ENCODE measurements at regions not wholly inside any gene's neighbourhood (a gene's known extent, or its start where the extent isn't known, plus 50 kb on each side); places are given as distances from the start of the nearest gene placed in this dataset.
"Not testable (repeated sequence)": the region's sequence is repeated elsewhere in the genome, so short reads cannot be mapped to it uniquely, and the experiment has no call there.

DNA sequence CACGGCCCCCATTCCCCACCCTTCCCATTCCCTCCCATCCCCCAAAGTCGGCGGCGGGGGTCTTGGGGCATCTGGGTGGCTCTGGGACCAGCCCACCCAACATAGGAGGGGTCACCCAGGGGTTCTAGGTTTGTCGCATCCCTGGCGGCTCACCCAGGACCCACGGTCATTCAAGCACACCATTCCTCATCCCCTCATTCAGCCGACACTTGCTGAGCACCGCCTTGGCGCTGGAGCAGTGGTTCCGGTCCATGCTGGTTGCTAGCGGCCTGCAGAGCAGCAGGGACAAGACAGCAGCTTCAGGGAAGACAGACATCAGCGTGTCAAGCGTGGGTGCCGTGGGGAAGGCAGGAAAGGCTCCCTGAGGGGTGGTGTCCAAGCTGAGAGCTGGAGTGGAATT is 50.5 kb upstream of the OTOS start:
- DNase-seq (ENCODE audit: low spot score) = no peak

- no peak for DNase-seq (ENCODE audit: low spot score)
These were observed 52.2 kb upstream of the OTOS start for GRCh38 chr2:240192661-240193060.

- not testable (repeated sequence) for DNase-seq (ENCODE audit: low spot score)
These were observed 53.9 kb upstream of the OTOS start for GRCh38 chr2:240194341-240194762.

GRCh38 chr2:240195316-240195861 is 54.9 kb upstream of the OTOS start:
- no peak for DNase-seq (ENCODE audit: low spot score)

DNA sequence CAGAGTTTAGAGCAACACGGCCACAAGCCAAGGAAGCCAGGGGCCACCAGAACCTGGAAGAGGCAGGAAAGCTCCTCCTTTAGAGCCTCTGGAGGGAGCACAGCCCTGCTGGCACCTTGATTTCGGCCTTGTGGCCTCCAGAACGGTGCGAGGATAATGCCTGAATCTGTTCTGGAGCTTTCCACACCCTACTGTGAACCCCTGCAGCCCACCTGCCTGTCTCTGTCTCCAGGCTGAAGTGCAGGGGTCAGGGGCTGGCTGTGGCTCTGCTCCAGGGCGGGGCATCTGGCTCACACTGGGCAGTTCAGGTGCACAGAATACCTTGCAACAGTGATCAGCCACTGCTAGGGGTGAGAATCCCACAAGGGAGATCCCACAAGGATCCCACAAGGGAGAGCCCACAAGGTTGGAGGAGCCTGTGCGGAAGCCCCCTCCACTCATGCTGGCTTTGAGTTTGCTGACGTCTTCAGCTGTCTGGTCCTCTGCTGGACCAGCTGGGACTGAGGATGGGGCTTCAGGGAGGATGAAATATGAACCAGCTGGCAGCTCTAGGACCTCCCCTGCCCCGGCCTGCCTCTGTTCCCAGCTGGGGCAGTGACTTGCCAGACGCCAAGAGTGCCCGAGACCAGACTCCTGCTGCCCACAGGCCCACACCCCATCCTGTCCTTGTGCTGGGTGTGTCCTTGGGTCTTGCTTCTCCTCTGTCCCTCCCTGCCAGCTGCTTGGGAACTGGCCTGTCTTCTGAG is 56.4 kb upstream of the OTOS start:
- no peak for DNase-seq (ENCODE audit: low spot score)

DNA sequence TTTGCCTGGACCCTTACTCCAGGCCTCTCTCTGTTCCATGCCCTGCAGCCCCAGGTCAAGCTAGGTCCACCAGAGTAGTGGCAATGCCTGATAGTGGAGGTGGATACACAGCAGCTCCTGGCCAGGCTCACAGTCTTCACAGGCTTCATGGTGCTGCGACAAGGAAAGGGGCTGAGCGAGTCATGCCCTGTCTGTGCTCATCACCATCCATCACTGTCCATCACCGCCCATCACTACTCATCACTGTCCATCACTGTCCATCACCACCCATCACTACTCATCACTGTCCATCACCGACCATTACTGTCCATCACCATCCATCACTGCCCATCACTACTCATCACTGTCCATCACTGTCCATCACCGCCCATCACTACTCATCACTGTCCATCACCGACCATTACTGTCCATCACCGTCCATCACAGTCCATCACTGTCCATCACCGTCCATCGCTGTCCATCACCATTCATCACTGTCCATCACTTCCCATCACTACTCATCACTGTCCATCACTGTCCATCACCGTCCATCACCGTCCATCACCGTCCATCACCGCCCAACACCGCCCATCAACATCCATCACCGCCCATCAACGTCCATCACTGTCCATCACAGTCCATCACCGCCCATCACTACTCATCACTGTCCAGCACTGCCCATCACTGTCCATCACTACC is 57.1 kb upstream of the OTOS start:
- no peak for DNase-seq (ENCODE audit: low spot score)

- no peak for DNase-seq (ENCODE audit: low spot score)
These were observed 57.8 kb upstream of the OTOS start for GRCh38 chr2:240198226-240198625.

GRCh38 chr2:240199133-240199870 is 58.8 kb upstream of the OTOS start:
- no peak for DNase-seq (ENCODE audit: low spot score)

DNA sequence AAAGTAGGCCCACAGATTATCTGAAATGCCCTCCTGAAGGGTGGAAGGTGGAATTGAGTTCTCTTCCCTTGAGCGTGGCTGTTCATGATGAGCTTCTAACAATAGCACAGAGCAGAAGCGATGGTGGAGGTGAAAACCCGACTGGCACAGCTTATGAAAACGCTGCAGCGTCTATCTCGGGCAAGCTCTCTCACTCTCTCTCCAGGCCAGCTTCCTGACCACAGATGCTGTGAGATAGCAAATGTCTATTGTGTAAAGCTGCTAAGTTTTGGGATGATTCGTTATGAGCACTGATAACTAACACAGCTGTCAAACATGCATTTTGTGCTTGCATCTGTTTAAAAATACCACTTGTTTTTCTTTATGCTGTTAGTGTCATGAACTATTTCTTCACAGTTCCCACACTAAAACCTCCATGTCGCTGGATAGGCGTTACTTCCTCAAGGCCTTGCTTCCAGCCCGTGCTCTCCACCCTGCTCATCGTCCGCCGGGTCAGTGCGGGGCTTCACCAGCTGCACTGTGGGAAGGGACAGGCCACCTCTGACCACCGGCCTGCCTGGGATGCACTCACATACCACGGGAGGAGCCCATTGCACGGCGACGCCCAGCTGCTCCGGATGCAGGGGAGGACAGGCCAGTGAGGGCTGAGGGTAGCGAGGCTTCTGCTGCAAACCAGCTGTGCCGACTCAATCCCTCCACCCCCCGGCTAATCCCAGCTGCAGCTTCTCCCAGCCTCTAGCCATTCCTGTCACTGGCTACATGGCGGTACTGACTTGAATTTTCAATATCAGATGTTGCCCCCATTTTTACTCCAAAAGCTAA is 60.0 kb upstream of the OTOS start:
- DNase-seq (ENCODE audit: low spot score) = no peak

DNA sequence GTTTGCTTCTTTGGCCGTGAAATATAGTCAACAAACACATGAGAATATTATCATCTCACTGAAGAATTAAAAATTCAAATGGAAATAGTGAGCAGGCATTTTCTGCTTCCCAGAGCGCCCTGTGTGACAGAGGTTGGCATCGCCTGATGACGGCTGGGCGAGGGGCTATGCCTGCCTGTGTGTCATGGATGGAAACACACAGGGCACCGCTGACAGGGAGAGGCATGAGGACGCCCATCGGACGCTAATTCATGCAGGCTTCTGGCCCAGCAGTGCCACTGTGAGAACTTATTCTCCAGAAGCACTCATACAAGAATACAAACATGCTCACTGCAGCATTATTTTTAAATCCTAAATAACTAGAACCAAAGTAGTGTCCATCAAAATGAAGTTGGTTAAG is 61.4 kb upstream of the OTOS start:
- DNase-seq (ENCODE audit: low spot score) = no peak

DNA sequence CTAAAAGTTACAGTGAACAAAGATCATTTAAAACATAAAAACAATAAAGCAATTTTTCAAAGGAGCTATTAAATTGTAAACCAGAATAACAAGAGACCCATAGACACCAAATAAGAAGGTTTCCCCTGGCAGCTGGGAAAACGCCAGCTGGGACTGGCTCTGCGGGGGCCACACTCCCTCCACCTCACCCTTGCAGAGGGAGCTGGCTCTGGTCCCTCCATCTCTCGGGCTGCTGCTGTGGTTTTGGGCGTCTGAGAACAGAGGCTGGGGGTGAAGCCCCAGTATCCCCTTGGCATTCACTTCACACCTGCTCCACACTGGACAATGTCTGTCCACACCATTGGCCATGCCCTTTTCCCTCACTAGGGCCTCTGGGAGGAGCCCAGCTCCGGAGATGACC is 62.1 kb upstream of the OTOS start:
- no peak for DNase-seq (ENCODE audit: low spot score)

DNA sequence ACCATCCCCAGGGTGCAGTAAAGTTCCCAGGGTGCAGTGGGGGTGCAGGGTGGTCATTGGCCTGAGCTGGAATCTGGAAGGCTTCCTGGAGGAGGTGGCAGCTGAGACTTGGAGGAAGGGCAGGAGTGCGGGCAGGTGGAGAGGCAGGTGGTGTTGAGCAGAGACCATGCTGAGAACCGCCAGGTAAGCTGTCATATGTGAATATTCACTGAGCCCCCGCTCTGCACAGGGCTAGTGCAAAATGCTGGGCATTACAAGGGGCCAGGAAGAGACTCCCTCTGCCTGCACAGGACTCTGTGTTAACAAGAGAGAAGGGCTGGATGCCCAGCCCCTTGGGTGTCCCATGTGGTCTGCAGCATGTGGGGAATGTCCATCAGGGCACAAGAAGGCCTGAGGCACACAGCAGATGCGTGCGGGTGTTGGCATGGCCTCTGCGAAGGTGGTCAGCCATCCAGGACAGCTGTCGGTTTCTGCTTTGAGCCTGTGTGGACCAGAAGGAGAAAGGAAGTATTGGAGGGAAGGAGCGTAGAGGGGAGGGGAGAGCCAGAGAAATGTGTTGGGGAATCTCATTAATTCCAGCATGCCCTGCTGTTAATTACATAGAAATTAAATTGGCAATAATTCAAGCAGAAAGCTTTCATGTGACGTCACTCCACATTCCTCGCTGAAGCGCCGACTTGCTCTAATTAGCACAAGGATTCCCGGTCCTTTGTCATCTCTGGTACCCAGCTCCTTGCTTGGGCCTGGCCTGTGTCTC is 62.8 kb upstream of the OTOS start:
- DNase-seq (ENCODE audit: low spot score) = no peak

DNA sequence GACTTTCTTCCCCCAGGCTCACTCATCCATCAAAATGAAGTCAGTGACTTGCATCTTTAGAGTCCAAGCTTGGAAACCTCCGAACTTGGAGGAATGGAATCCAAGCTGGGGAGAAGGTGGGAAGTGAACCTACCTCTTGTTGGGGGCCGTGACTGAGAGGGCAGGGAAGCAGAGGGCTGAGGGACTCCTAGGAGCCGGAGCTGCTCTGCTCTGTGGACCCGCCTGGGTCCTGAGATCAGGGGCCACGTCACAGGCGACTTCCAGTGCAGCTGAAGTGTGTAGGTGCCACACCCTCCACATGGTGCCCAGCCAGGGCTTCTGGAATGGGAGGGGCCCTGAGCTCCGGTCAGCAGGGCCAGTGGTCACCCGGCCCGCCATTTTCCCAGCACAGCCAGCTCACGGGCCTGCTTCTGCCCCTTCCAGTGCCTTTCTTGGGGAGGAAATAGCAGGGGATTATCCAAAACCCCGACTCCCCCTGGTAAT is 63.4 kb upstream of the OTOS start:
- DNase-seq (ENCODE audit: low spot score) = no peak

GRCh38 chr2:240204431-240205276 is 64.2 kb upstream of the OTOS start:
- no peak for DNase-seq (ENCODE audit: low spot score)

GRCh38 chr2:240205348-240205747 is 64.9 kb upstream of the OTOS start:
- peak; percentile 76 for DNase-seq (ENCODE audit: low spot score)

DNA sequence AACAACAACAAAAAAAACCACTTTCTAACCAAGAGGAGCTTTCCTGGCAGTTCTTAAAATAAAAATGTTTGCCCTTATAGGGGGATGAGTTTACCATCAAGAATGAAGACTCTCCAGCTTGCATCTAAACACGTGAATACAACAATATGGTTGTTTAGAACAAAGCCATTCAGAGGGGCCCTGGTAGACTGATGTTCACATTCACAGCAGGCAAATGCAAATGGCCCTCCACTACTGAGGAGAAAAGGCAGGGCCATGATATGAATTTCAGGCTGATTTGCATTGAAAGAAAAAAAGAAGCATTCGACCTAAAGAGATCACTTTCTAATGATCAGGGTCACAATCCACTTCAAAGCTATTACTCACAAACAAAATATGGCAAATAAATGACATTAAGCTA is 65.3 kb upstream of the OTOS start:
- no peak for DNase-seq (ENCODE audit: low spot score)

- no peak for DNase-seq (ENCODE audit: low spot score)
These were observed 66.2 kb upstream of the OTOS start for GRCh38 chr2:240206630-240207029.

GRCh38 chr2:240207661-240208060 is 67.2 kb upstream of the OTOS start:
- DNase-seq (ENCODE audit: low spot score) = no peak

DNA sequence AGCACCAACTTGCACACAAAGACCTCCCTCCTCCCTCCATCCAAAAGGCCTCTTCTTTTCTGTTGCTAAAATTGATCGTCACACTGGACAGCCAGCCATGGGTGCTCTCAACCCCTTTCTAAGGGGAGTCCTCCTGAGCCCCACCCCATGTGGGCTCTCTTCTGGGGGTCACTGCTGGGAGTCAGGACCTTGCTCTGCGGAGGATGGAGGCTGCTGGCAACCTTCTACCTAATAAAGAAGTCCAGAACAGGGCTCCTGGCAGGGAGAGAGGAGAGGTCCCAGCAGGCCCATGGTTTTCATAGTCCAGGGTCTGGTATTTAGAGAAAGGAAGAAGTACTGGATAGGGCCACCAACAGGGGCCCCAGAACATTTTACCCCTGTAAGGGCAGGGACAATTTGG is 67.6 kb upstream of the OTOS start:
- DNase-seq (ENCODE audit: low spot score) = no peak

- DNase-seq (ENCODE audit: low spot score) = no peak
These were observed 68.3 kb upstream of the OTOS start for GRCh38 chr2:240208631-240209211.
